Lung (tissue), 11 donors: ENCODE measurements at regions not wholly inside any gene's neighbourhood (a gene's known extent, or its start where the extent isn't known, plus 50 kb on each side); places are given as distances from the start of the nearest gene placed in this dataset.

Experiments
- ATAC-seq: fragments of 200-7000 bp; cut with Tn5 transposase; one replicate; pipeline ENCODE4 v1.9.1; 2020; ENCODE audit warnings: moderate number of reproducible peaks; ENCODE audit not compliant: insufficient read depth, low FRiP score
- DNase-seq, 3 donors: peaks; one replicate each; pipeline ENCODE4 v3.0.0-alpha.2; 2013 to 2017
- H3K27ac ChIP-seq, 2 donors: one replicate each; pipeline ENCODE4 v1.5.1; 2013; ENCODE audit warnings: mild to moderate bottlenecking in 2 of 2, moderate library complexity in 2 of 2, control low read depth in 1 of 2, inconsistent platforms in 1 of 2, low read depth in 1 of 2, low read length in 1 of 2
- H3K27me3 ChIP-seq, 3 donors: one replicate each; pipeline ENCODE4 v1.5.1; 2013; ENCODE audit warnings: low read length in 2 of 3; ENCODE audit not compliant: control insufficient read depth in 3 of 3, insufficient read depth in 3 of 3
- H3K36me3 ChIP-seq, 4 donors: one replicate each; pipeline ENCODE4 v1.5.1; 2013; ENCODE audit warnings: low read length in 4 of 4, mild to moderate bottlenecking in 1 of 4, moderate library complexity in 1 of 4; ENCODE audit not compliant: control insufficient read depth in 4 of 4, insufficient read depth in 4 of 4
- H3K4me1 ChIP-seq, 5 donors: one replicate each; pipeline ENCODE4 v1.5.1; 2013; ENCODE audit warnings: low read length in 5 of 5, mild to moderate bottlenecking in 2 of 5, moderate library complexity in 1 of 5; ENCODE audit not compliant: control insufficient read depth in 5 of 5, insufficient read depth in 5 of 5
- H3K4me3 ChIP-seq: one replicate; pipeline ENCODE4 v1.5.1; 2013; ENCODE audit warnings: mild to moderate bottlenecking, control low read depth, moderate library complexity
- H3K9ac ChIP-seq, 2 donors: one replicate each; pipeline ENCODE4 v1.5.1; 2013; ENCODE audit warnings: low read length in 2 of 2, control low read depth in 1 of 2; ENCODE audit not compliant: insufficient read depth in 1 of 2
- H3K9me3 ChIP-seq, 4 donors: one replicate each; pipeline ENCODE4 v1.5.1; 2013; ENCODE audit warnings: low read length in 3 of 4, mild to moderate bottlenecking in 1 of 4, moderate library complexity in 1 of 4; ENCODE audit not compliant: control insufficient read depth in 4 of 4, insufficient read depth in 3 of 4
- CTCF ChIP-seq: IDR thresholded peaks from 2 replicates; pipeline ENCODE4 v1.5.1; 2012; ENCODE audit warnings: mild to moderate bottlenecking; ENCODE audit errors: control extremely low read depth, extremely low read depth
- WGBS, 2 donors: extraction: QIAGEN DNeasy Blood & Tissue Kit; methylation state at CpG; one replicate each; pipeline ENCODE4 v1.1.7; 2013; 5-methylcytosine and 5-hydroxymethylcytosine counted together
- donor health status: control.
- donor health status: control.
- donor health status: Bipolar disorder and iron deficiency.
- donor health status: healthy.
- donor health status: DM: yes; HTN: yes; CAD: no.

- no peaks in the 10 kb centered on the region for H3K36me3 ChIP-seq
- H3K9me3 ChIP-seq = no peaks in the 10 kb centered on the region
- TF ChIP-seq CTCF = no peak
- WGBS, 2 donors = 40 to 49% methylated on average over 3 of the region's 3 CpGs
- DNase-seq (no peak), ATAC-seq (no peak)
- no peaks in the 10 kb centered on the region for H3K4me1 ChIP-seq
- H3K27ac ChIP-seq = no peak overlapping the region
- no peak overlapping the region for H3K9ac ChIP-seq
- H3K4me3 ChIP-seq = no peak overlapping the region
- H3K27me3 ChIP-seq = no peaks in the 10 kb centered on the region
These were observed 358.0 kb upstream of the PCSK5 start for GRCh38 chr9:75532233-75533050.

GRCh38 chr9:75539523-75539922 is 350.9 kb upstream of the PCSK5 start:
- Histone ChIP-seq H3K27ac (no peak overlapping the region), H3K27me3 (no peaks in the 10 kb centered on the region), H3K9me3 (no peaks in the 10 kb centered on the region), H3K36me3 (no peaks in the 10 kb centered on the region), H3K9ac (no peak overlapping the region), H3K4me1 (no peaks in the 10 kb centered on the region), H3K4me3 (no peak overlapping the region)
- ATAC-seq (no peak), DNase-seq (no peak)
- WGBS, 2 donors = 80 to 93% methylated on average over 1 of the region's 1 CpG
- no peak for TF ChIP-seq CTCF

- H3K36me3 ChIP-seq = no peaks in the 10 kb centered on the region
- DNase-seq (no peak), ATAC-seq (no peak)
- no peak overlapping the region for H3K4me3 ChIP-seq
- 89 to 98% methylated on average over 1 of the region's 1 CpG for WGBS, 2 donors
- H3K4me1 ChIP-seq = no peaks in the 10 kb centered on the region
- H3K9me3 ChIP-seq = no peaks in the 10 kb centered on the region
- H3K9ac ChIP-seq = no peak overlapping the region
- no peak for TF ChIP-seq CTCF
- no peaks in the 10 kb centered on the region for H3K27me3 ChIP-seq
- H3K27ac ChIP-seq = no peak overlapping the region
These were observed 350.3 kb upstream of the PCSK5 start for GRCh38 chr9:75540185-75540584.

- H3K36me3 ChIP-seq = no peaks in the 10 kb centered on the region
- no peaks in the 10 kb centered on the region for H3K4me1 ChIP-seq
- no peaks in the 10 kb centered on the region for H3K9me3 ChIP-seq
- 85 to 87% methylated on average over 1 of the region's 1 CpG for WGBS, 2 donors
- no peak for TF ChIP-seq CTCF
- no peaks in the 10 kb centered on the region for H3K27me3 ChIP-seq
- no peak overlapping the region for H3K27ac ChIP-seq
- peak in 1 of 3 donors; percentile 5 for DNase-seq
- no peak overlapping the region for H3K4me3 ChIP-seq
- ATAC-seq = no peak
- H3K9ac ChIP-seq = no peak overlapping the region
These were observed 348.7 kb upstream of the PCSK5 start for GRCh38 chr9:75541734-75542133.
